ENCODE measurements at regions not wholly inside any gene's neighbourhood (a gene's known extent, or its start where the extent isn't known, plus 50 kb on each side); places are given as distances from the start of the nearest gene placed in this dataset.

DNA sequence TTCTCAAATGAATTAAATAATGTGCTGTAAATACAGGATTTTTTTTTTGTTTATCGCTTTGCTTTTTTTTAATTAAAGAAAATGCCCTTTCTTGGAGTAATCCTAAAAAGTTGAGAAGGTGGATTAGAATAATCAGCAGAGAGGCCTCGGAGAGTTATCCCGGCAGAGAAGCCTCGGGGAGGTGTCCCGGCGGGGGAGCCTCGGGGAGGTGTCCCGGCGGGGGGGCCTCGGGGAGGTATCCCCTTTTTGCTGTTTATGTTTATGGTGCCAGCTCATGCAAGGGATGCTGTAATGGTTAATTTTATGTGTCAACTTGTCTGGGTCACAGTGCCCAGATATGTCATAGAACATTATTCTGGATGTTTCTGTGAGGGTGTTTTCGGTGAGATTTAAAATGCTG lies 263.0 kb upstream of the TRIB2 start:
- no peak overlapping the region for H3K27ac Mint-ChIP-seq
- H3K36me3 Mint-ChIP-seq (ENCODE audit: low read depth): no peaks in the 10 kb centered on the region
- no peaks in the 10 kb centered on the region for H3K27me3 Mint-ChIP-seq
- H3K4me3 Mint-ChIP-seq: no peak overlapping the region
- POLR2A ChIA-PET: no interaction called here
- H3K4me1 Mint-ChIP-seq: peaks cover 28% of the 10 kb centered on the region
- CTCF ChIA-PET: no interaction called here
- intact Hi-C loops (cut with micrococcal nuclease): no loop called here
- DNase-seq (no peak), ATAC-seq (ENCODE audit: low read depth) (no peak)
- H3K9me3 Mint-ChIP-seq: no peaks in the 10 kb centered on the region
- TF ChIP-seq, protein P1, sequence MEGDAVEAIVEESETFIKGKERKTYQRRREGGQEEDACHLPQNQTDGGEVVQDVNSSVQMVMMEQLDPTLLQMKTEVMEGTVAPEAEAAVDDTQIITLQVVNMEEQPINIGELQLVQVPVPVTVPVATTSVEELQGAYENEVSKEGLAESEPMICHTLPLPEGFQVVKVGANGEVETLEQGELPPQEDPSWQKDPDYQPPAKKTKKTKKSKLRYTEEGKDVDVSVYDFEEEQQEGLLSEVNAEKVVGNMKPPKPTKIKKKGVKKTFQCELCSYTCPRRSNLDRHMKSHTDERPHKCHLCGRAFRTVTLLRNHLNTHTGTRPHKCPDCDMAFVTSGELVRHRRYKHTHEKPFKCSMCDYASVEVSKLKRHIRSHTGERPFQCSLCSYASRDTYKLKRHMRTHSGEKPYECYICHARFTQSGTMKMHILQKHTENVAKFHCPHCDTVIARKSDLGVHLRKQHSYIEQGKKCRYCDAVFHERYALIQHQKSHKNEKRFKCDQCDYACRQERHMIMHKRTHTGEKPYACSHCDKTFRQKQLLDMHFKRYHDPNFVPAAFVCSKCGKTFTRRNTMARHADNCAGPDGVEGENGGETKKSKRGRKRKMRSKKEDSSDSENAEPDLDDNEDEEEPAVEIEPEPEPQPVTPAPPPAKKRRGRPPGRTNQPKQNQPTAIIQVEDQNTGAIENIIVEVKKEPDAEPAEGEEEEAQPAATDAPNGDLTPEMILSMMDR (IDR thresholded peaks at IDR 0.05): no peak

DNA sequence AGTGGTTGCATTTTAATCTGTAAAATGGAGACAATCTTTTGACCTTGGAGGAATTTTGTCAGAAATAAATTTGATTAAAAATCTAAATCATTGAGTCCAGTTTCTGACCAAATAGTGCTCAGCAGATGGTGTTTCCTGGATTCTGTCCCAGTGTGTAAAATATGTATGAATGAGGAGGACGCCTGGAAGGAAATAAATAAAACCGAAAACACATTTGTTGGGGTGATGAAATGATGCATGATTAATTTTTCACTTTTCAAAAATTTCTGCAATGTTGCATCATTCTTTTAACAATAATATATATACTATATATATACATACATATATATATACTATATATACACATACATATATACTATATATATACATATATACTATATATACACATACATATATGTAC lies 261.1 kb upstream of the TRIB2 start:
- no peaks in the 10 kb centered on the region for H3K36me3 Mint-ChIP-seq (ENCODE audit: low read depth)
- no peak overlapping the region for H3K4me3 Mint-ChIP-seq
- ChIA-PET CTCF (no interaction called here), POLR2A (no interaction called here)
- no peaks in the 10 kb centered on the region for H3K27me3 Mint-ChIP-seq
- H3K27ac Mint-ChIP-seq: no peak overlapping the region
- TF ChIP-seq, protein P1 (IDR thresholded peaks at IDR 0.05): no peak
- peaks cover 28% of the 10 kb centered on the region for H3K4me1 Mint-ChIP-seq
- no peaks in the 10 kb centered on the region for H3K9me3 Mint-ChIP-seq
- intact Hi-C loops (cut with micrococcal nuclease): loop anchor here (1.0 kb wide), 1 partner anchor 261 kb away; the partner anchor contains the start of gene TRIB2
- DNase-seq: no peak
- no peak for ATAC-seq (ENCODE audit: low read depth)

DNA sequence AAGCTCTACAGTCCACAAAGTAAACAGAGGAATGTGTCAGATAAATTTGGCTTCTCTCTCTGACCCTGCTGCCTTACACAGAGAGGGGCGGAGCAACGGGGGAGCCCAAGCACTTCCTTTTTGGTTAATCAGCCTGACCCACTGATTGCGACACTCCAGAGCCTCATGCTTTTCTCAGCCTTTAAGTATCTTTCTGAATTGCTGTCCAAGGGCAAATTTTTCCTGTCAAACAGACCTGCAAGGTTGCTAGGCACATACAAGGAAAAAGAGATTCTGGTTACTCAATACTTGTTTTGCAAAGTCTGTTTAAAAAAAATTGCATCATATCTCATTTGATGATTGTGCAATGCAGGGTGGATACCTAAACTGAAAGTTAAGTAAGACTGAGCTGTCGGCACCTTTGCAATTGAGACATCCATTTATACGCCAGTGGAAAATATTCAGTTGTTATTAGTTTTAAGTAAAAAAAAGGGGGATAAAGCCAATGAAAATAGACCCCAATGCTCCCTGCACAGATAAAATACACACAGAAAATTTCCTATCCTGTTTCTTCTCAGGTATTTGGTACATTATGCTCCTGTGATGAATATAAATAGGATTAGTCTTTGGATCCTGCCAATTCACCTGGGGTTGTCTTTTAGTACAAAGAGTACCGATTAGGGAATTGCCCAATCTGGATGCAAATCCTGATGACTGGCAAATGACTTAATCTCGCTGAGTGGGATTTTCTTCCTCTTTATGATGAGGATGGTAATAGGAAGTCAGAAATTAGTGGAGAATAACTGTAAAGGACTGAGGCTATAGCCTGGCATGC lies 260.2 kb upstream of the TRIB2 start:
- no peaks in the 10 kb centered on the region for H3K27me3 Mint-ChIP-seq
- intact Hi-C loops (cut with micrococcal nuclease): loop anchor here (1.0 kb wide), 1 partner anchor 260 kb away; the partner anchor contains the start of gene TRIB2
- peak; percentile 93 for ATAC-seq (ENCODE audit: low read depth)

DNA sequence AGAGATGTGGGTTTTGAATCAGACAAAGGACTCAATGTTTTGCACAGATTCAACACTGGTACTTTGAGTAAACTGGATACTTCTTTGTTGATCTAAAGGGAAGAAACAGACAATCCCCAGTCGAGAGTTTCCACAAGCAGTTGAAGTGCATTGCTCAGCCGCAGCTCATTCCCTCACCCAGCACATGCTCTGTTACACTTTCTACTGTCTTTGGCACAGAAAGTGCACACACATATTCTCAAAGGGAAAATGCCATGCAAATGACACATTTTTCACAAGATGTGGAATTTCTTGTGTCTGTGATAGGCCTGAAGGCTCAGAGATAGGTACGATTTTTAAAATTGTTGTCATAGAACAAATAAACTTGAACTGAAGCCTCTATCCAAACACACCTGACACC lies 258.9 kb upstream of the TRIB2 start:
- ChIA-PET CTCF (interaction anchor here (1.6 kb wide), 1 partner anchor 33 kb away, joined by 3 read pairs; no protein-coding TSS in a partner anchor), POLR2A (no interaction called here)
- TF ChIP-seq, protein P1 (IDR thresholded peaks at IDR 0.05): no peak
- H3K27me3 Mint-ChIP-seq: no peaks in the 10 kb centered on the region
- intact Hi-C loops (cut with micrococcal nuclease): no loop called here
- no peak for ATAC-seq (ENCODE audit: low read depth)
- H3K4me3 Mint-ChIP-seq: no peak overlapping the region
- no peak for DNase-seq
- H3K27ac Mint-ChIP-seq: no peak overlapping the region
- H3K4me1 Mint-ChIP-seq: peaks cover 13% of the 10 kb centered on the region
- H3K36me3 Mint-ChIP-seq (ENCODE audit: low read depth): no peaks in the 10 kb centered on the region
- no peaks in the 10 kb centered on the region for H3K9me3 Mint-ChIP-seq

More for the DNA sequence above, 260.2 kb upstream of the TRIB2 start:
- POLR2A ChIA-PET: no interaction called here
- TF ChIP-seq, protein P1 (IDR thresholded peaks at IDR 0.05): no peak
- peak overlapping the region; percentile 86 for H3K27ac Mint-ChIP-seq
- CTCF ChIA-PET: interaction anchor here (0.8 kb wide), 1 partner anchor 260 kb away, joined by 4 read pairs; the partner anchor contains the start of gene TRIB2
- no peaks in the 10 kb centered on the region for H3K36me3 Mint-ChIP-seq (ENCODE audit: low read depth)
- H3K9me3 Mint-ChIP-seq: no peaks in the 10 kb centered on the region
- H3K4me1 Mint-ChIP-seq: peaks cover 25% of the 10 kb centered on the region
- H3K4me3 Mint-ChIP-seq: peak overlapping the region; percentile 83
- peak; percentile 21 for DNase-seq

DNA sequence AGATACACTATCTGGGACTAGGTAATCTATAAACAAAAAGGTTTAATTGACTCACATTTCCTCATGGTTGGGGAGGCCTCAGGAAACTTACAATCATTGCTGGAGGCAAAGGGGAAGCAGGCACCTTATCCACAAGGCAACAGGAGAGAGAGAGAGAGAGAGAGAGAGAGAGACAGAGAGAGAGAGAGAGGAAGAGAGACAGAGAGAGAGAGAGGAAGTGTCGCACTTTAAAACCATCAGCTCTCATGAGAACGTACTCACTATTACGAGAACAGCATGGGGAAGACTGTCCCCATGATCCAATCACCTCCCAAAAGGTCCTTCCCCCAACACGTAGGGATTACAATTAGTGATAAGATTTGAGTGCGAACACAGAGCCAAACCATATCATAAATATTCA lies 253.5 kb upstream of the TRIB2 start:
- POLR2A ChIA-PET: no interaction called here
- intact Hi-C loops (cut with micrococcal nuclease): no loop called here
- H3K27me3 Mint-ChIP-seq: no peaks in the 10 kb centered on the region
- CTCF ChIA-PET: no interaction called here
- DNase-seq: no peak
- H3K27ac Mint-ChIP-seq: no peak overlapping the region
- H3K4me1 Mint-ChIP-seq: peaks cover 4% of the 10 kb centered on the region
- ATAC-seq (ENCODE audit: low read depth): no peak
- H3K4me3 Mint-ChIP-seq: no peak overlapping the region
- H3K36me3 Mint-ChIP-seq (ENCODE audit: low read depth): no peaks in the 10 kb centered on the region
- no peaks in the 10 kb centered on the region for H3K9me3 Mint-ChIP-seq
- TF ChIP-seq, protein P1 (IDR thresholded peaks at IDR 0.05): no peak
